GM23338 (cell line): ENCODE measurements at regions not wholly inside any gene's neighbourhood (a gene's known extent, or its start where the extent isn't known, plus 50 kb on each side); places are given as distances from the start of the nearest gene placed in this dataset.

ENCODE experiments used
- CREB1 ChIP-seq: fragments of 250-450 bp; sonication (Bioruptor Pico); IDR thresholded peaks from 2 replicates; pipeline ENCODE4 v1.5.0; 2020; ENCODE audit warnings: low read depth, mild to moderate bottlenecking, moderate library complexity
- POLR2AphosphoS5 ChIP-seq: IDR thresholded peaks from 2 replicates; pipeline ENCODE4 v1.6.1; 2016; ENCODE audit warnings: antibody characterized with exemption, low read depth
- ZNF114 ChIP-seq: fragments of 250-450 bp; sonication (Bioruptor Pico); IDR thresholded peaks from 2 replicates; pipeline ENCODE4 v1.5.0; 2020; ENCODE audit warnings: mild to moderate bottlenecking, moderate library complexity

- no peak for TF ChIP-seq POLR2AphosphoS5
- TF ChIP-seq CREB1 (CRISPR knock-in tag) = no peak
- no peak for TF ChIP-seq ZNF114
Measured at GRCh38 chr13:69545551-69545950, 562.1 kb upstream of the ATXN8OS start.
